Lung (tissue), 11 donors: ENCODE measurements at regions not wholly inside any gene's neighbourhood (a gene's known extent, or its start where the extent isn't known, plus 50 kb on each side); places are given as distances from the start of the nearest gene placed in this dataset.

ENCODE experiments used
- ATAC-seq: fragments of 200-7000 bp; cut with Tn5 transposase; one replicate; pipeline ENCODE4 v1.9.1; 2020; ENCODE audit warnings: moderate number of reproducible peaks; ENCODE audit not compliant: insufficient read depth, low FRiP score
- DNase-seq, 3 donors: peaks; one replicate each; pipeline ENCODE4 v3.0.0-alpha.2; 2013 to 2017
- H3K27ac ChIP-seq, 2 donors: one replicate each; pipeline ENCODE4 v1.5.1; 2013; ENCODE audit warnings: mild to moderate bottlenecking in 2 of 2, moderate library complexity in 2 of 2, control low read depth in 1 of 2, inconsistent platforms in 1 of 2, low read depth in 1 of 2, low read length in 1 of 2
- H3K27me3 ChIP-seq, 3 donors: one replicate each; pipeline ENCODE4 v1.5.1; 2013; ENCODE audit warnings: low read length in 2 of 3; ENCODE audit not compliant: control insufficient read depth in 3 of 3, insufficient read depth in 3 of 3
- H3K36me3 ChIP-seq, 4 donors: one replicate each; pipeline ENCODE4 v1.5.1; 2013; ENCODE audit warnings: low read length in 4 of 4, mild to moderate bottlenecking in 1 of 4, moderate library complexity in 1 of 4; ENCODE audit not compliant: control insufficient read depth in 4 of 4, insufficient read depth in 4 of 4
- H3K4me1 ChIP-seq, 5 donors: one replicate each; pipeline ENCODE4 v1.5.1; 2013; ENCODE audit warnings: low read length in 5 of 5, mild to moderate bottlenecking in 2 of 5, moderate library complexity in 1 of 5; ENCODE audit not compliant: control insufficient read depth in 5 of 5, insufficient read depth in 5 of 5
- H3K4me3 ChIP-seq: one replicate; pipeline ENCODE4 v1.5.1; 2013; ENCODE audit warnings: mild to moderate bottlenecking, control low read depth, moderate library complexity
- H3K9ac ChIP-seq, 2 donors: one replicate each; pipeline ENCODE4 v1.5.1; 2013; ENCODE audit warnings: low read length in 2 of 2, control low read depth in 1 of 2; ENCODE audit not compliant: insufficient read depth in 1 of 2
- H3K9me3 ChIP-seq, 4 donors: one replicate each; pipeline ENCODE4 v1.5.1; 2013; ENCODE audit warnings: low read length in 3 of 4, mild to moderate bottlenecking in 1 of 4, moderate library complexity in 1 of 4; ENCODE audit not compliant: control insufficient read depth in 4 of 4, insufficient read depth in 3 of 4
- CTCF ChIP-seq: IDR thresholded peaks from 2 replicates; pipeline ENCODE4 v1.5.1; 2012; ENCODE audit warnings: mild to moderate bottlenecking; ENCODE audit errors: control extremely low read depth, extremely low read depth
- WGBS, 2 donors: extraction: QIAGEN DNeasy Blood & Tissue Kit; methylation state at CpG; one replicate each; pipeline ENCODE4 v1.1.7; 2013; 5-methylcytosine and 5-hydroxymethylcytosine counted together
- donor health status: control.
- donor health status: control.
- donor health status: Bipolar disorder and iron deficiency.
- donor health status: healthy.
- donor health status: DM: yes; HTN: yes; CAD: no.

- Histone ChIP-seq H3K9ac (no peak overlapping the region), H3K27ac (no peak overlapping the region), H3K9me3 (no peaks in the 10 kb centered on the region), H3K4me1 (peaks cover 0 to 4% (median under 1%) of the 10 kb centered on the region in 5 donors), H3K27me3 (peaks cover 0 to 4% (median 0%) of the 10 kb centered on the region in 3 donors), H3K36me3 (no peaks in the 10 kb centered on the region), H3K4me3 (no peak overlapping the region)
- WGBS, 2 donors: 80 to 85% methylated on average over 4 of the region's 4 CpGs
- DNase-seq (no peak), ATAC-seq (no peak)
- no peak for TF ChIP-seq CTCF
Observed at GRCh38 chr14:104313674-104314073, 175.3 kb downstream of the KIF26A start.

- WGBS, 2 donors: 86 to 92% methylated on average over 19 of the region's 19 CpGs
- Histone ChIP-seq H3K4me1 (peaks cover 0 to 11% (median 7%) of the 10 kb centered on the region in 5 donors), H3K36me3 (no peaks in the 10 kb centered on the region), H3K27me3 (peaks cover 0 to 4% (median 0%) of the 10 kb centered on the region in 3 donors), H3K9ac (no peak overlapping the region), H3K9me3 (no peaks in the 10 kb centered on the region), H3K27ac (no peak overlapping the region), H3K4me3 (no peak overlapping the region)
- TF ChIP-seq CTCF: no peak
- DNase-seq (no peak), ATAC-seq (no peak)
Observed at GRCh38 chr14:104314251-104314941, 176.0 kb downstream of the KIF26A start.

DNA sequence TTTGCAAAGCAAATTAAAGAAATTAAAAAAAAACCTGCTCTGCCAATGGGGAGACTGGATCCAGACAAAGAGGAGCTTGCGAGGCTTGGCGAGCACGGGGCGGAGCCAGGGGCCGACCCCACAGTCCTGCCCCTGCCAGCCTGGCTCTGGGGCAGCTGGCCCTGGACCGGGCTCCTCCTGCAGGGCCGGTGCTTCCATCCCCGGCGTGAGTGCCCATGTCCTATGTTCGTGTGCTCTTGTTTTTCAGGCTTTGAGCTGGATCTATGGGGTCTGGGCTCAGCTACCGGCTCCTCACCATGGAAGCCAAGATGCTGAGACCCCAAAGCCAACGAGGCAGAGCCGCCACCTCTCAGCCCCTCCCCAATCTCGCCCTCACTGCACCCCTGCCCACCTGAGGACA lies 176.8 kb downstream of the KIF26A start:
- Histone ChIP-seq H3K36me3 (no peaks in the 10 kb centered on the region), H3K4me3 (no peak overlapping the region), H3K9ac (no peak overlapping the region), H3K4me1 (peaks cover 0 to 19% (median 7%) of the 10 kb centered on the region in 5 donors), H3K9me3 (no peaks in the 10 kb centered on the region), H3K27me3 (peaks cover 0 to 4% (median 0%) of the 10 kb centered on the region in 3 donors), H3K27ac (no peak overlapping the region)
- 82 to 92% methylated on average over 14 of the region's 14 CpGs for WGBS, 2 donors
- DNase-seq: no peak
- ATAC-seq: no peak
- TF ChIP-seq CTCF: no peak
